ENCODE measurements at regions not wholly inside any gene's neighbourhood (a gene's known extent, or its start where the extent isn't known, plus 50 kb on each side); places are given as distances from the start of the nearest gene placed in this dataset.

GRCh38 chr15:61684749-61685467 lies 375.3 kb downstream of the VPS13C start:
- TF ChIP-seq EZH2 (IDR thresholded peaks at IDR 0.05; ENCODE audit: insufficient read depth, poor library complexity, severe bottlenecking) (no peak), EZH2phosphoT487 (IDR thresholded peaks at IDR 0.05; ENCODE audit: insufficient read depth, low read depth) (no peak)
